ENCODE measurements at regions not wholly inside any gene's neighbourhood (a gene's known extent, or its start where the extent isn't known, plus 50 kb on each side); places are given as distances from the start of the nearest gene placed in this dataset.

GRCh38 chr9:117787746-117788145 is 83.5 kb downstream of the TLR4 start:
- TF ChIP-seq CTCF (IDR thresholded peaks at IDR 0.05; ENCODE audit: low read length), result no peak
- no peak for TF ChIP-seq EZH2 (IDR thresholded peaks at IDR 0.05; ENCODE audit: borderline replicate concordance, low read length)
- no peak overlapping the region for H3K27ac ChIP-seq (ENCODE audit: low read depth, low read length, poor library complexity, severe bottlenecking)
- H3K79me2 ChIP-seq (ENCODE audit: insufficient read depth, low read length), result no peaks in the 10 kb centered on the region
- H3K27me3 ChIP-seq (ENCODE audit: insufficient read depth, low read length), result no peaks in the 10 kb centered on the region
- H3K4me2 ChIP-seq (ENCODE audit: low read length), result no peak overlapping the region
- H3K4me1 ChIP-seq (ENCODE audit: insufficient read depth, low read length, severe bottlenecking), result peaks cover 12% of the 10 kb centered on the region
- no peaks in the 10 kb centered on the region for H4K20me1 ChIP-seq (ENCODE audit: insufficient read depth, low read length)
- no peaks in the 10 kb centered on the region for H3K36me3 ChIP-seq (ENCODE audit: insufficient read depth, low read length)
- no peak overlapping the region for H2AFZ ChIP-seq (ENCODE audit: low read length)
- H3K9me2 ChIP-seq (ENCODE audit: low read depth, low read length), result no peaks in the 10 kb centered on the region
- no peaks in the 10 kb centered on the region for H3K9me3 ChIP-seq (ENCODE audit: low read length)
- H3F3A ChIP-seq (ENCODE audit: insufficient read depth, low read length), result no peaks in the 10 kb centered on the region
- no peak overlapping the region for H3K4me3 ChIP-seq (ENCODE audit: low read depth, low read length, poor library complexity, severe bottlenecking)
- H3K9ac ChIP-seq (ENCODE audit: low read length), result no peak overlapping the region

- Histone ChIP-seq H3K79me2 (ENCODE audit: insufficient read depth, low read length) (no peaks in the 10 kb centered on the region), H3K9me3 (ENCODE audit: low read length) (no peaks in the 10 kb centered on the region), H3K9ac (ENCODE audit: low read length) (no peak overlapping the region), H3F3A (ENCODE audit: insufficient read depth, low read length) (no peaks in the 10 kb centered on the region), H3K4me1 (ENCODE audit: insufficient read depth, low read length, severe bottlenecking) (no peaks in the 10 kb centered on the region), H4K20me1 (ENCODE audit: insufficient read depth, low read length) (no peaks in the 10 kb centered on the region), H3K36me3 (ENCODE audit: insufficient read depth, low read length) (no peaks in the 10 kb centered on the region), H3K4me3 (ENCODE audit: low read depth, low read length, poor library complexity, severe bottlenecking) (no peak overlapping the region), H3K27me3 (ENCODE audit: insufficient read depth, low read length) (no peaks in the 10 kb centered on the region), H2AFZ (ENCODE audit: low read length) (no peak overlapping the region), H3K4me2 (ENCODE audit: low read length) (no peak overlapping the region), H3K9me2 (ENCODE audit: low read depth, low read length) (no peaks in the 10 kb centered on the region), H3K27ac (ENCODE audit: low read depth, low read length, poor library complexity, severe bottlenecking) (no peak overlapping the region)
- TF ChIP-seq EZH2 (IDR thresholded peaks at IDR 0.05; ENCODE audit: borderline replicate concordance, low read length) (no peak), CTCF (IDR thresholded peaks at IDR 0.05; ENCODE audit: low read length) (no peak)
Observed at GRCh38 chr9:117795271-117795670, 91.1 kb downstream of the TLR4 start.

GRCh38 chr9:117796681-117797080 is 92.5 kb downstream of the TLR4 start:
- Histone ChIP-seq H3K9me3 (ENCODE audit: low read length) (no peaks in the 10 kb centered on the region), H3K4me1 (ENCODE audit: insufficient read depth, low read length, severe bottlenecking) (no peaks in the 10 kb centered on the region), H3F3A (ENCODE audit: insufficient read depth, low read length) (no peaks in the 10 kb centered on the region)

More at GRCh38 chr9:117796681-117797080, 92.5 kb downstream of the TLR4 start:
- H3K9me2 ChIP-seq (ENCODE audit: low read depth, low read length), result no peaks in the 10 kb centered on the region
- H3K4me2 ChIP-seq (ENCODE audit: low read length), result no peak overlapping the region
- H3K9ac ChIP-seq (ENCODE audit: low read length), result no peak overlapping the region
- H3K27me3 ChIP-seq (ENCODE audit: insufficient read depth, low read length), result no peaks in the 10 kb centered on the region
- no peaks in the 10 kb centered on the region for H4K20me1 ChIP-seq (ENCODE audit: insufficient read depth, low read length)
- H3K4me3 ChIP-seq (ENCODE audit: low read depth, low read length, poor library complexity, severe bottlenecking), result no peak overlapping the region
- H3K36me3 ChIP-seq (ENCODE audit: insufficient read depth, low read length), result no peaks in the 10 kb centered on the region
- no peaks in the 10 kb centered on the region for H3K79me2 ChIP-seq (ENCODE audit: insufficient read depth, low read length)
- no peak overlapping the region for H2AFZ ChIP-seq (ENCODE audit: low read length)
- no peak overlapping the region for H3K27ac ChIP-seq (ENCODE audit: low read depth, low read length, poor library complexity, severe bottlenecking)
- TF ChIP-seq EZH2 (IDR thresholded peaks at IDR 0.05; ENCODE audit: borderline replicate concordance, low read length) (no peak), CTCF (IDR thresholded peaks at IDR 0.05; ENCODE audit: low read length) (no peak)

All from OCI-LY1 (cell line).